ENCODE measurements at regions not wholly inside any gene's neighbourhood (a gene's known extent, or its start where the extent isn't known, plus 50 kb on each side); places are given as distances from the start of the nearest gene placed in this dataset.

DNA sequence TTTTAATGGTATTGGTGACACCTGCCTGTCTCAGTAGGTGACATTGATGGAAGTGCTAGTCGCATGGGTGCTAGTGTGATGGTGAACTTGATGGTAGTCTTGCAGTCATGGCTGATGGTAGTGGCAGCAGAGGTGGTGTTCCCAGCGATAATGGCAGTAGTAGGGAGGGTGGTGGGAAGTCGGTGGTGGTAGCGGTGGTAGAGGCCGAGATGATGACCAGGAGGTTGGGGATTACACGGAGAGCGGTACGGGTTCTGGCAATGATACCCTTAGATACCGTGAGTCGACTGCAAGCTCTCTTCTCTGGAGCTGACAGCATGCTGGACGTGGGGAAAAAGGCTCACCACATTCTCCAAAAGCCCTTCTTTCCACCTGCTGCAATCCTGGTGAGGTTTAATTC, 99.4 kb upstream of the SLC2A1 start:
- no peak overlapping the region for H3K27ac Mint-ChIP-seq (ENCODE audit: unreplicated experiment)
- TF ChIP-seq, protein P1, sequence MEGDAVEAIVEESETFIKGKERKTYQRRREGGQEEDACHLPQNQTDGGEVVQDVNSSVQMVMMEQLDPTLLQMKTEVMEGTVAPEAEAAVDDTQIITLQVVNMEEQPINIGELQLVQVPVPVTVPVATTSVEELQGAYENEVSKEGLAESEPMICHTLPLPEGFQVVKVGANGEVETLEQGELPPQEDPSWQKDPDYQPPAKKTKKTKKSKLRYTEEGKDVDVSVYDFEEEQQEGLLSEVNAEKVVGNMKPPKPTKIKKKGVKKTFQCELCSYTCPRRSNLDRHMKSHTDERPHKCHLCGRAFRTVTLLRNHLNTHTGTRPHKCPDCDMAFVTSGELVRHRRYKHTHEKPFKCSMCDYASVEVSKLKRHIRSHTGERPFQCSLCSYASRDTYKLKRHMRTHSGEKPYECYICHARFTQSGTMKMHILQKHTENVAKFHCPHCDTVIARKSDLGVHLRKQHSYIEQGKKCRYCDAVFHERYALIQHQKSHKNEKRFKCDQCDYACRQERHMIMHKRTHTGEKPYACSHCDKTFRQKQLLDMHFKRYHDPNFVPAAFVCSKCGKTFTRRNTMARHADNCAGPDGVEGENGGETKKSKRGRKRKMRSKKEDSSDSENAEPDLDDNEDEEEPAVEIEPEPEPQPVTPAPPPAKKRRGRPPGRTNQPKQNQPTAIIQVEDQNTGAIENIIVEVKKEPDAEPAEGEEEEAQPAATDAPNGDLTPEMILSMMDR (conservative IDR thresholded peaks at IDR 0.05), result no peak
- no peak for DNase-seq (ENCODE audit: low read depth, low spot score)
- peaks cover 3% of the 10 kb centered on the region for H3K36me3 Mint-ChIP-seq (ENCODE audit: low read depth)
- H3K9me3 Mint-ChIP-seq, result peaks cover 2% of the 10 kb centered on the region
- H3K27me3 Mint-ChIP-seq (ENCODE audit: low read depth), result no peaks in the 10 kb centered on the region
- peaks cover 58% of the 10 kb centered on the region for H3K4me1 Mint-ChIP-seq
- no peak overlapping the region for H3K4me3 Mint-ChIP-seq

DNA sequence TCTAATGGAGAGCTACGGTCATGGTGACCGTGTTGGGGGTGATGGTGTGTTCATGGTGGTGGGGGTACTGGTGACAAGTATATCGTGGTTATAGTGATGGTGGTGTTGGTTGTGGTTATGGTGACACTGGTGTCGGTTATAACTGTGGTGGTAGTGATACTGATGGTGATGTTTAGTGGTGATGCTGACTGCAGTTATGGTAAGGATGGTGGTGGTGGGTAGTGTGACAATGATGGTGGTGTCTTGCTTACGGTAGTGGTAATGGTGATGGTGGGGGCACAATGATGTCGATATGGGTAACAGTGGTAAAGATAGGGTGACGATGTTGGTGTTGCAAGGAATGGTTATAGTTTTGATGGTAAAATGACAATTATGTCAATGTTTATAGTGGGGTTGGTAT, 98.9 kb upstream of the SLC2A1 start:
- Mint-ChIP-seq H3K27ac (ENCODE audit: unreplicated experiment) (peak overlapping the region; percentile 70), H3K27me3 (ENCODE audit: low read depth) (no peaks in the 10 kb centered on the region), H3K4me3 (no peak overlapping the region), H3K36me3 (ENCODE audit: low read depth) (peaks cover 3% of the 10 kb centered on the region), H3K4me1 (peaks cover 56% of the 10 kb centered on the region), H3K9me3 (peaks cover 2% of the 10 kb centered on the region)
- TF ChIP-seq, protein P1 (conservative IDR thresholded peaks at IDR 0.05), result no peak
- no peak for DNase-seq (ENCODE audit: low read depth, low spot score)

- Mint-ChIP-seq H3K4me3 (no peak overlapping the region), H3K9me3 (peaks cover 2% of the 10 kb centered on the region), H3K27ac (ENCODE audit: unreplicated experiment) (no peak overlapping the region), H3K4me1 (peaks cover 56% of the 10 kb centered on the region), H3K36me3 (ENCODE audit: low read depth) (peaks cover 3% of the 10 kb centered on the region), H3K27me3 (ENCODE audit: low read depth) (no peaks in the 10 kb centered on the region)
- TF ChIP-seq, protein P1 (conservative IDR thresholded peaks at IDR 0.05), result no peak
- no peak for DNase-seq (ENCODE audit: low read depth, low spot score)
Measured at GRCh38 chr1:43056981-43057391, 98.3 kb upstream of the SLC2A1 start.

DNA sequence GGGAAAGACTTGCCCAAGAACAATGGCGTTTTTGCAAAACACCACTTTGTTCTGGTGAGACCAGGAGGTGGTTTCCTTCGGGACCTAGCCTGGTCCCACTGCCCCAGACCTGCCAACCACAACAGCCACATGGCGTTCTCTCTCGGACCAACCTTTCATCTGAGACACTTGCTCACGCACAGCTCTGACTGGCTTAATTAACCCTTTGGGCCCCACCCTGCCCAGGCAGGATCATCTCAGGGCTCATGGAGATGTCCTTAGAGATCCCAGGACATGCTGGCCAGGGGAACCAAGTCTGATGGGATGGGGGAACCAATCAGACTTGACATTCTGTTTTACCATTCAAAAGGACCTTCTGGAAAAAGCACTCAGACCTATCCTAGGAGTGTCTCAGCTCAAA, 97.8 kb upstream of the SLC2A1 start:
- Mint-ChIP-seq H3K36me3 (ENCODE audit: low read depth) (peaks cover 3% of the 10 kb centered on the region), H3K4me3 (no peak overlapping the region), H3K9me3 (peaks cover 2% of the 10 kb centered on the region), H3K27ac (ENCODE audit: unreplicated experiment) (no peak overlapping the region), H3K4me1 (peaks cover 54% of the 10 kb centered on the region), H3K27me3 (ENCODE audit: low read depth) (no peaks in the 10 kb centered on the region)
- TF ChIP-seq, protein P1 (conservative IDR thresholded peaks at IDR 0.05), result no peak
- DNase-seq (ENCODE audit: low read depth, low spot score), result no peak

DNA sequence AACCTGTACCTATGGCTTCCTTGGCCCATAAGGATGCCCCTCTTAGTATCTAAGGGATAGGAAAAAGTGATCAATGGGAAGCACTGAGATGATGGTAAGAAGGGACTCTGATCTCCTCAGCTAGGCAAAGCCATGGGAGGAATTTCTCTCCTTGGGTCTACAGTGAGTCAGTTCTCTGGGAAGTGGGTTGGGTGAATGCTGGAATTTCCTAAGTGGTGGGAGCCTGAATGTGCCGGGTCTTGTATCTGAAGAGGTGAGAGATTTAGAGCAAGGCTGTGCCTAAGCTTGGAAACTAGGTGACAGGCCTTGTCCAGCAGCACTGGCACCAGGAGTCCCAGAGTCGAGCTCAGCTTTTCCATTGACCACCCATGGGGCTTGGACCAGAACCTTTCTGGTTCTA, 96.3 kb upstream of the SLC2A1 start:
- Mint-ChIP-seq H3K27ac (ENCODE audit: unreplicated experiment) (no peak overlapping the region), H3K27me3 (ENCODE audit: low read depth) (no peaks in the 10 kb centered on the region), H3K9me3 (peaks cover 2% of the 10 kb centered on the region), H3K4me3 (no peak overlapping the region), H3K36me3 (ENCODE audit: low read depth) (peaks cover 3% of the 10 kb centered on the region), H3K4me1 (peaks cover 46% of the 10 kb centered on the region)
- TF ChIP-seq, protein P1 (conservative IDR thresholded peaks at IDR 0.05), result no peak
- DNase-seq (ENCODE audit: low read depth, low spot score), result no peak
